ENCODE measurements at regions not wholly inside any gene's neighbourhood (a gene's known extent, or its start where the extent isn't known, plus 50 kb on each side); places are given as distances from the start of the nearest gene placed in this dataset.
A peak's percentile ranks its signal among the peaks of the same experiment; 100 is the strongest.
"Not testable (repeated sequence)": the region's sequence is repeated elsewhere in the genome, so short reads cannot be mapped to it uniquely, and the experiment has no call there.

DNA sequence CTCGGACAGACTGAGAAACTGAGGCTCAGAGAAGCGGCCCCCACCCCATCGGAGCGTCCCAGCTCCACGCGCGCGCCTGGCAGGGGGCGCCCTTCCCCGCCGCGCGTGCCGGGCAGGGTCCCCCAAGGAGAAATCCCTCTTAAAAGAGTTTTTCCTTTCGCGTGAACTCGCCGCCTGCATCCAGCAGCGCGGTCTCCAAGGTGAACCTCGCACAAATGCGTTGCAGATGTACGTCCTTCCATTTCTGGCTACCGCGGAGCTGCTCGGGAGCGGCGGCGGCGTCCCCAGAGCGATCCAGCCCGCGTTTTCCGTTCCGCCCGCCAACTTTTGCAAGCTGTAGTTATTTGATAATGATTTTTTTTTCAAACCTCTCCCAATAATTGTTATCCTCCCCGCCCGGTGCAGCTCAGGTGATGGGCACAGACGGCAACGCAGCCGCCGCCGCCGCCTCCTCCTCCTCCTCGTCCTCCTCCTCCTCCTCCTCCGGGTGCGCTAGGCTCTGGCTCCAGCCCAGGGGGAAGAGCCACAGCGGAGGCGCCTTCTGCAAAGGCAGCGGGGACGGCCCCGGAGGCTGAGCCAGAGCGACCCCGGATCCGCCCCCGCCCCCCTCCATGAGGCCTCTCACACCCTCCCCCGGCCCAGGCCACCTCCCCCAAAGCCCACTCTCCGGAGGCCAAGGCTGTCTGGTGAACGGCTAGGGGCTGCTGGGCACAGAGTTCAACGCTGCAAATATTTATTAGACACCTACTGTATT lies 74.0 kb upstream of the CUX1 start:
- peak; percentile 26 to 54 for DNase-seq (ENCODE audit: low read depth in 2 of 2)

DNA sequence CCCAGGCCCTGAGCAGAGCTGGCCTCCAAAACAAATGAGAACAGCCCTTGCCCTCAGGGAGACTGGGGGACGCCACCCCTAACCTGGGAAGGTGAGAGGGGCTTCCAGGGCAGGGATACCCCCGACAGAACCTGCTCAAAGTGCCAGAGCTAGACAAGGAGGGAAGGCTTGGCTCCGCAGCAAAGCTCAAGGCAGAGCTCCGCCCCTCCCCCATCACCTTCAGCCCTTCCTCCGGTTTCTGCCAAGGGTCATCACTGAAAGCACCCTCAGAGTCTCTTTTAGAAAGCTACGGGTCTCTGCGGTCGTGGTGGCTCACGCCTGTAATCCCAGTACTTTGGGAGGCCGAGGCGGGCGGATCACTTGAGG lies 73.4 kb upstream of the CUX1 start:
- no peak for DNase-seq (ENCODE audit: low read depth in 2 of 2)

DNA sequence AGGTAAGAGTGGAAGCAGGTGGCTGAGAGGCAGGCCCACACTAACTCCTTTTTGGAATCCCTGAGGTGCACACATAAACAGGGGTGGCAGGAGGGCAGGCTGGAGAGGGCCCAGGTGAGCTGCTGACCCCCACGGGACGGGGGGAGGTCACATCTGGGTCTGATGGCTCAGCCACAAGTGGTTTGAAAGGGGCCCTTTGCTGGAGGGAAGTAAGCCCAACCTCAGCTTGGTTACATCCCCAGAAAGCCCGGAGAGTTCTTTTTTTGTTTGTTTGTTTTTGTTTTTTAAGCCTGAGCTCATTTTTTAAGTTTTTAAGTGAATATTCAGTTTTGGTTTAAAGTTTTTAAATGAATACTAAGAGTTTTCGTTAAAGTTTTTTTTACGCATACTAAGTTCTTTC lies 72.8 kb upstream of the CUX1 start:
- no peak for DNase-seq (ENCODE audit: low read depth in 2 of 2)

DNA sequence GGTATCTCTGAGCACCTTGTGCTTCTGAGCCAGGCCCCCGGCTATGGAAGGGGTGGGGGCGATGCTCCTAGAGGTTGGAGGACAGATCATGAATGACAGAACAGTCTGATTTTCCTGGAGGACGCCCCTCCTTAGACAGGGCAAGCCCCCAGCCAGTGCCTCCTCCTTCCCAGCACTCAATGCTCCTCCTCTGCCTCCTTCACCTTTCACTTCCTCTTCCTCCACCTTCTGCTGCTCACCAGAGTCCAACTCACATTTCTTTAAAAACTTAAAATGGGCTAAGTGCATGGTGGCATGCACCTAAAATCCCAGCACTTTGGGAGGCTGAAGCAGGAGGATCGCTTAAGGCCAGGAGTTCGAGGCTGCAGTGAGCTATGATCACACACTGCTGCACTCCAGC lies 71.1 kb upstream of the CUX1 start:
- no peak for DNase-seq (ENCODE audit: low read depth in 2 of 2)

DNA sequence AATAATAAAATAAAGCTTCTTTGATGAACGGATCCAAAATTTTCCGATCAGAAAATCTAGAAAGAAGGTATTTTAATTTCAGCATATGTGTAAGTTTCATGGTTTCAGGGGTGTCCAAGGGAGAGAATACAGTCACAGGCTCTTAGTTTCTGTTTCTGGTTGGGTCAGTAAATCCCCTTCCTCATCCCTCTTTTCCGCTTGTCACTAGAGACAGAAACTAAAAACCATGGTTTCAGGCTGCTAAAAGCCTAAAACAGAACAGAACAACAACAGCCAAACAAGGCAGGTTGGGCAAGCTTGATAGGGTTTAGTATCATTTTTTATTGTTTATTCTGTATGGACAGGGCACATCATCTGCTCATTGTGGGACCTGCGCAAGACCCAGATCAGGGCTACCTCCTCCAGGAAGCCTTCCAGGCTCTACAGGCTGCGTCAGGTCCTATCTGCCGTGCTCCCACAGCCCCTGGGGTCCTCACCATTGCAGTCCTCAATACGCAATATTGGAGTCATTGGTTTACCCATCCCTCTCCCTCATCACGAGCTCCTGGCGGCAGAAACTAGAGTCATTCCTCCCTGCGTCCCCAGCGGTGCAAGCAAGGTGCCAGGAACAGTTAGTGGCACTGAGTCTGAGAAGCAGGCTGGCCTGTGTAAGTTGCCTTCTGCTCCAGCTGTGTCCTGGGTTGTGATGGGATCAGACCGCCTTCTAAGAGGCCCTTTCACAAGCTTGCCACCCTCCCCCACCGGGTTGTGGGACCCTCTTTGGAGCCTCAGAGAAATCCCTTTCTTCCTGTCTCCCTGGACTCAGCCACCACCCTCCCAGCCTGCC lies 70.2 kb upstream of the CUX1 start:
- no peak for DNase-seq (ENCODE audit: low read depth in 2 of 2)

DNA sequence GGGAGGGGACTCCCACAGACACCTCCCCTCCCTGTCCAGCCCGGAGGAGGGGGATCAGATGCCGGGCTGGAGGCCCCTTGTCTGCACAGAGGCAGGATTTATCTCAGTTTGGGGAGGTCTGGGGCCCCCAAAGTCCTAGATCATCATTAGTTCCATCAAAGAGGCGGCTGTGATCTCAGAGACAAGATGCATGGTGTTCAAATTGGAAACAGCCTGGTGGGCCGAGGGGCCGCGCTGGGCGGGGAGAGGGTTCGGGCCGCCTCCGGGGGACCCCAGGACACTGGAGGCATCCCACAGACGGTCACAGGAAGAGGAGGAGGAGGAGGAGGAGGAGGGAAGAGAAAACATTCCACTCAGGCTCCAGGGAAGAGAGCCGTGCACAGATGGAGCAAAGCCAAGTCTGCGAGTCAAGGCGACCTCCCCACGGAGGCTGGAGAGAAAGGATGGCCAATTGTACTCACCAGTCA lies 69.5 kb upstream of the CUX1 start:
- no peak for DNase-seq (ENCODE audit: low read depth in 2 of 2)

DNA sequence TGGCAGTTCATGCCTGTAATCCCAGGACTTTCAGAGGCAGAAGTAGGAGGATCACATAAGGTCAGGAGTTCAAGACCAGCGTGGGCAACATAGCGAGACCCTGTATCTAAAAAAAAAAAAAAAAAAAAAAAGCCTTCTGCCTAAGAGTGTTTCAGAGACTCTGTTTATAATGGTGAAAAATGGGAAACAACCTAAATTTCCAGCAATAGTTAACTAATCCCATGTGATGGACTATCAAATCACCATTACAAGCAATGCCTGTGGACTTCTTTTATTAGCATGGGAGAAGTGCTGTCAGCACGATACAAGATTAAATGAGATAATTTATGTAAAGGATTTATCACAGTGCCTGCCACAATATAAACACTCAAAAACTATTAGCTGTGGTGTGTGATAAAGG lies 67.5 kb upstream of the CUX1 start:
- DNase-seq (ENCODE audit: low read depth in 2 of 2): no peak

DNA sequence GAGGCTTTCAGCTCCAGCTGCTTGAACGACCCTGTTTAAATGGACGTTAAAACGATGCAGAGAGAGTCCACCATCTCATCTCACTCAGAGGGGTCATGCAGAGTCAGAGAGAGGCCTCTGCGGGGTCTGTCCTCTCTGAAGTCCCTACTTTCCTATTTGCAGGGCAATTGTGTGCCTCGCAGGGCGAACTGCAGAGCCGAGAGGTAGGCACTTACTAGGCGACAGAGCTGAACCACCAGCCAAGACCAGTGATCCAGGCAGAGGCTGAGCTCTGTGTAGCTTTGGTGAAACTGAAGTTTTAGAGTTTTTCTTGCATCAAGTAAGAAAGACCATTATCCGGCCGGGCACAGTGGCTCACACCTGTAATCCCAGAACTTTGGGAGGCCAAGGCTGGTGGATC lies 64.1 kb upstream of the CUX1 start:
- no peak for DNase-seq (ENCODE audit: low read depth in 2 of 2)

DNA sequence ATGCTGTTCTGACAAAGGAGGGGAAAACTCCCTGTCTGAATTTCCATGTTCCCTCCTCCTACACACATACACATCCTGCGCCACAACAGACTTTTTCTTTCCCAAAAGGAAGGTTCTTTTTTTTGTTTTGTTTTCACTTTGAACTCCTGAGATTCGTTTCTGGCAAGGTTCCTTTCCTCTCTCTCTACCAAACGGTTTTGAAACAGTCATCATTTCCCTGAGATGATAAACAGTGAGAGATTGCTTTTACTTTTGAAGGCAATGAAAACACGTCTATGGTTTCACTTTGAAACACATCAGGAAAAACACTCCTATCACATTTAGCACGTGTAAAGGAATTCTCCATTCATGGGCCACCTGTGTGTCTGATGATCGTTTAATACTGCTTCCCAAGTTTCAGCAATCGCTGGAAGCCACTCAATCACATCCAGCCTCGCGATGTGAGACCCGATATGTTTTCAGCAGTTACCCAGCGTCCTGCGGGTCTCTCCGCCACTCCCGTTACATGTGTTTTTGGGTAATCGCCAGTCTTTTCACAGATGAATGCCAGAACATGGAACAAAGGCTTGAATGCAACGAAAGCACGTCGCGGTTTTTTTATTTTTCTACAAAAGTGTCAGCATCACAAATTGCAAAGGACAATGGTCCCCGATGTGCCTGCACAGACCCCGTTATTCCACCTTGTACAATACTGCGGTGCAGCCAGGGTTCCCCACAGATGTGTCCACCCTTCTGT lies 62.8 kb upstream of the CUX1 start:
- DNase-seq (ENCODE audit: low read depth in 2 of 2): no peak

DNA sequence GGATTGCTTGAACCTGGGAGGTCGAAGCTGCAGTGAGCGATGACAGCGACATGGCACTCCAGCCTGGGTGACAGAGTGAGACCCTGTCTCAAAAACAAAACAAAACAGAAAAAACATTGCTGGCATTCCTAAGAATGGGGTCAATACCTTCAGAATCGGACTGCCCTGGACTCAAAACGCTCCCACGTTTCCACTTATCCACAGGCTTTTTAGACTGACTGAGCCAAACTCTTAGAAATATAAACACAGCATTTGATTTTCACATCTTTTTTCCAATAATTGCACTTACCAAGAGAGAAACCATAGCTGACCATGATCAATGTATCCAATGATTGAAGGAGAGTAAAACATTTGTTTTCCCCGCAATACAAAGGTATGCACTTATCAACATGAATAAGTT lies 59.5 kb upstream of the CUX1 start:
- no peak for DNase-seq (ENCODE audit: low read depth in 2 of 2)

DNA sequence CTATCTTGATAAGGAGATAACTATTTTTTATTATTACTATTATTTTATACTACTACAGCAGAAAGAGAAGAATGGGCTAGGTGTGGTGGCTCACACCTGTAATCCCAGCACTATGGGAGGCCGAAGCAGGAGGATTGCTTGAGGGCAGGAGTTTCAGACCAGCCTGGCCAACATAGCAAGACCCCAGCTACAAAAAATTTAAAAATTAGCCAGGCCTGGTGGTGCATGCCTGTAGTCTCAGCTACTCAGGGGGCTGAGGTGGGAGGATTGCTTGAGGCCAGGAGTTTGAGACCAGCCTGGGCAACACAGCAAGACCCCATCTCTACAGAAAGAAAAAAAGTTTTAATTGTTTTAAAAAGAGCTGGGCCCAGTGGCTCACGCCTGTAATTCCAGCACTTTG lies 58.9 kb upstream of the CUX1 start:
- not testable (repeated sequence) for DNase-seq (ENCODE audit: low read depth in 2 of 2)

DNA sequence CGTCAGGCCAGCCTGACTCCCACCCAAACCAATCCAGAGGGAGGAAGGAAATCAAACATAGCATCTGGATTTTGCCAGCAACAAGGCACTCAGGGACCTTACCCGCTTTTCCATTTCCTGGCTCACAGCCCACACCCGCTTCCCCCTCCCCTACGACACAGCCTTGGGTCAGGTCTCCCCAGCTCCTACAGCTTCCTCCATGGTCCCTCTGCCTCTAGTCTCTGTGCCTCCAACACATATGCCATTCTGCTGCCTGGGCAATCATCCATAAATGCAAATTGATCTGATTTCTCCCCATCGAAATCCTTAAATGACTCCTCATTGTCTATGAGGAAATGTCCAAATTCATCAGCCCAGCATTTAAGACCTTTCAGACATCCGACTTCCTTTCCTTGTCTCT lies 53.2 kb upstream of the CUX1 start:
- no peak for DNase-seq (ENCODE audit: low read depth in 2 of 2)

DNA sequence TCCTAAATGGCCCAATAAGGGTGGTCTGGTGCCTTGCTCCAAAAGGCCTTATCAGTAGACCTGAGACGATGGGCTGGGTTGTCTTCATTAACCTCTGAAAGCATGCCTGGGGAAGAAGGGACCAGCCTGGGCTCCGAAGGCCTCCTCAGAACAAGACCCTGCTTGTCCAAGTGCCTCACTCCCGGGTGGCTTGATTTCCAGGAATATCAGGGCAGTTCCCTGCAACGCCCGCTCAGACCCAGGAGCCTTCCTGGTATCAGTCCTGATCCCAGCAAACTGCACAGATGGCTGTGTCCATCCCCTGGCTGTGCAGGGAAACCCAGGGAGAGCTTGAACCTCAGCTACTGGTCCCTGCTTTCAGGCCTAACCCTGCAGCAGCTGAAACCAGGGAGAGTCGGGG lies 49.9 kb upstream of the CUX1 start:
- DNase-seq (ENCODE audit: low read depth in 2 of 2): no peak

Data from stimulated activated CD4-positive, alpha-beta T cell treated with anti-CD3 and anti-CD28 coated beads, Interleukin-1b, Interleukin-23, amount 100 ng/mL, for 4 hours (primary cell).